NCI-H2107 treated with DMSO at 0.1 percent for 48 hours (cell line): ENCODE measurements at regions not wholly inside any gene's neighbourhood (a gene's known extent, or its start where the extent isn't known, plus 50 kb on each side); places are given as distances from the start of the nearest gene placed in this dataset.
"Not testable (repeated sequence)": the region's sequence is repeated elsewhere in the genome, so short reads cannot be mapped to it uniquely, and the experiment has no call there.

Source experiments
- DNase-seq: peaks from one replicate; lab custom pipeline; 2025; ENCODE audit not compliant: unreplicated experiment; lab: John Stamatoyannopoulos, UW

DNA sequence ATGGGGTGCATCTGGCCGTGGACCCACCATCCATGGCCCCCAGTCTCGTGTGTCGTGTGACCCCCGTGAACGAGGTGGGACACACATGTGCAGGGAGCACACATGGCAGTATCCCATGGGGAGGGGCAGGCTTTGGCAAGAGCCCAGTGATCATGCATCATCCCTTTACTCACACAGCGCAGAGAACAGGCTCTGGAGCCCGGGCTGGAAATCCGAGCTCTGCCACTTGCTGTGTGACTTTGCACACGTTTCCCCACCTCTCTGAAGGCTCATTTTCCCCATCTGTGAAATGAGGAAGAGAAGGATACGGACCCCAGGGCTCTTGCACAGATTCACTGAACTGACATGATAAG is 119.9 kb downstream of the PHETA1 start:
- DNase-seq, result no peak

DNA sequence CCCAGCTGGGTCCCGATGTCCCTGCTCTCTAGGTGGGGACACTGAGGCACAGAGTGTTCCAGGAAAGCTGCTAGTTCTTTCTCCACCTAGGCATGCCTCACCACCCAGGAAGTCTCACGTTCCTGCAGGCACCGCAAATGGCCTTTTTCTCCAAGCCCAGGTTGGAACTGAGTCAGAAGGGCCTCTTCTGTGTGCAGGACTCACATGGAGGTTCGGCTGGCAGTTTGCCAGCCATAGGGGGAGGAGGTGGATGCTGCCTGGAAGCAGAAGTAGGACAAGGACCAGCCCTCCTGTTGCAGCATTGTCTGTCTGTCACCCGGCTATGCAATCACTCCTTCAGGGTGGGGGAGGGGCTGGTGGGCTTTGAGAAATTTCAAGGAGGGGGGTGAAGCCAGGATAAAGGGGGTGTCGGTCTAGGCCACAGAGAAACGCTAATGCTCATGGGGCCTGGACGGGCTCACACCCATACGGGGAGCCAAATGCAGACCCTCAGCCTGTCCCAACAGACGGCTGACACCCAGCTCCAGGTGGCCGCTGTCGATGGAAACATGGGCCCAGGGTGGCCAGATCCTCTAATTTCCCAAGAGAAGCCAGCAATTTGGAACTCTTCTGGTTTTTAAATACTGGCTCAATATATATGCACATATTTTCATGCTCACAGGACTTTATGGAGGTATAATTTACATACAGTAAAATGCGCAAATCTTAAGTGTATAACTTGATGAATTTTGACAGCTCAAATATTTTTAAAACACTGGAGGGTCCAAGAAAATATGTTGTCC is 120.5 kb downstream of the PHETA1 start:
- DNase-seq, result no peak

GRCh38 chr12:111247083-111247783 is 121.7 kb downstream of the PHETA1 start:
- no peak for DNase-seq

GRCh38 chr12:111246477-111247011 is 122.4 kb downstream of the PHETA1 start:
- no peak for DNase-seq

GRCh38 chr12:111245701-111246476 is 123.0 kb downstream of the PHETA1 start:
- no peak for DNase-seq

DNA sequence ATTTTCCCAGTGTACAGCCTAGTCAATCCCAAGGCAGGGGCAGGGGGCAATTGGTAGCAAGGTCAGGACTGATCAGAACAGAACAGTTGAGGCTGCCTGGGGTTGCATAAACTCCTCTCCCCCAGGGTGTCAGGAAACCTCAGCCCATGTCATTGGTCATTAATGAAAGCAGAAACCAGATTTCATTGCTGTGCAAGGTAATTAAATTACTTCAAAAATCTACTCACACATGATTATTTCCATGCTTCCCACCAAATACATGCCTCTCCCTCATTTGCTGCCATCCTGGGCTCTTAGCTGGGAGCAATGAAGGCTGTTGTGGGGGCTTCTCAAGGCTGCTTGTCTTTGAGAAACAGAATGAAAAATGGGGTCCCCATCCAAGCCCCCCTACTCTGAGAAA is 124.2 kb downstream of the PHETA1 start:
- no peak for DNase-seq

- not testable (repeated sequence) for DNase-seq
Measured at GRCh38 chr12:111242817-111243216, 126.1 kb downstream of the PHETA1 start.

GRCh38 chr12:111242184-111242583 is 126.7 kb downstream of the PHETA1 start:
- DNase-seq, result no peak

DNA sequence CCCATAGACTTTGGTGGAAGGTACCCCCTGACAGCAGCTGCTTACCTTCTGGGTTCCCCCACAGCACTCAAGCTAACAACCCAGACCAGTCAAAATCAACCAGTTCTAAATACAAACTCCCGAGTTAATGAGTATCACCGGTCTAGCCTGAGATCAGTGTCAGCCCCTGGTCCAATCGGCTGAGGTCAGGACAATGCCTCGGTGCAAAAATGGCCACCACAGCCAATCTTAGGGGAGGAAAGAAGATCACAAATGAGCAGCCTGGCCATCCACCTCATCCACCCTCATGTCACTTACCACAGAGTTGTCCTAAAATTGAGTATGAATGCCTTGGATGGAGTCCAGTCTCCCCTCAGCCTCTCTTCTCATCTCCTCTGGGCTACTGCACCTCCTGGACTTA is 128.5 kb downstream of the PHETA1 start:
- DNase-seq, result no peak

DNA sequence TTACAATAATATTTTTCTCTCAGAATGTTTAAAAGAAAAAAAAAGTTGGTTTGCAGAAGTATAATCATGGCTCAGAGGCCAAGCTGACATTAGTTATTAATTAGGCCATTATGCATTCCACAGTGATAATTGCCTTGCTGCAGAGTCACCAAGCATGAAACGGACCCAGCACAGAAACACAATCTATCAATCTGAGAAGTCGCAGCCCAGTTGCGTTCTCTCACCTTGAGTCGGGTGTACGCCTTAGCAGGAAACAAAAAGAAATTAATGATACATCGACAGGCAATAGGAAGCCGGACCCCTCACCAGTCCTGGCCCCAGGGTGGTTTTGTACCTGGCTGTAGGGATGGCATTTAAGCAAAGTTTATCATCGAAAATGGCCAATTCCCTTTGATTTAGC is 129.7 kb downstream of the PHETA1 start:
- DNase-seq, result no peak

- DNase-seq, result no peak
Measured at GRCh38 chr12:111238075-111238734, 130.7 kb downstream of the PHETA1 start.

- DNase-seq, result not testable (repeated sequence)
Measured at GRCh38 chr12:111234491-111234890, 134.4 kb downstream of the PHETA1 start.

GRCh38 chr12:111233786-111234185 is 135.1 kb downstream of the PHETA1 start:
- DNase-seq, result no peak

GRCh38 chr12:111230649-111231048 is 138.2 kb downstream of the PHETA1 start:
- DNase-seq, result no peak

DNA sequence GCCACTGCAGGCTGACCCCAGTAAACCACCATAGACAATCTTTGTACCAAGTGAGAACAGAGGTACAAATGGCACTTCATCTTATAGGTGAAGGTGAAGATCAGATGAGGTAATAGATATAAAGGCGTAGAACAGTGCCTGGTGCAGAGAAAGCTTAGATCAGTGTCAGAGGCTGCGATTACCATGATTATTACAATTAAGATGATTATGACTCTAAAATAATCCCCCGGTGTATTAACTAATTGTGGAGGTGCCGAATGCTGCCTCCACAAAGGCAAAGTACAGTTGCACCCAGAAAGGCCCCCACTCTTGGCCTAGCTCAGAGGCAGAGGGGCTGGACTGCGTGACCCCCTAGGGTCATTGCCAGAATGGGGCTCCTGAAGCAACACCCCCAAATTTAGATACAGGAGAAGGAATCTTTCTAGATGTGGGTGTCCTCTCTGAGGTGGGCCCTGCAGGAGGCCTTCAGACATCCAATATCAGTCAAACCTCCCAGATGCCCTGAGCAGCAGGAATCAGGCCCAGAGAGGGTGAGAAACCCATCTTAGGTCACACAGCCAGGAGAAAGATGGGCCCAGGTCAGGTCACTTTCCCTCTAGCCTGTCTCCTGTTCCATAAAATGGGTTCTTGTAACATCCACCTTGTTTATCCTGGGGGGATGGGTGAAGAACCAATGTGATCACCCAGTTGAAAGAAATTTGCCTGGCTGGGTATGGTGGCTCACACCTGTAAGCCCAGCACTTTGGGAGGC is 139.8 kb downstream of the PHETA1 start:
- DNase-seq, result no peak

- no peak for DNase-seq
Measured at GRCh38 chr12:111227476-111228420, 141.1 kb downstream of the PHETA1 start.

DNA sequence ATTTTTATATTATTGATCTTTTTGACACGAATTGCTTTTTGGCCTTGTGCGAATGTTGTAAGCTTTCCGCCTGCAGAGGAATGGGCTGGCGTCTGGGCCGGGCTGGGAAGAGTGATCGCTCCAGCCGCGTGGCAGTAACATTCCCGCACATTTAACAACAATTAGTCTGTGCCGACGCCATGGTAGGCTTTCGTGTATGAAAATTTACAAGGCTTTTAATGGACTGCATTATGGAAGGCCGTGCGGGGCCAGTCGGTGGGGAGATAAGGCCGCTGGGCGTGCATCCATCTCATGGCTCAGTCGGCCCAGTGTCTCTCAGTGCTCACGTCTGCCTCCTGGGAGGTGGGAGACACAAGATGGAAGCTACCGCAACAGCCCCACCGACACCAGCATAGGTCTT is 142.2 kb downstream of the PHETA1 start:
- DNase-seq, result no peak

- DNase-seq, result no peak
Measured at GRCh38 chr12:111225307-111225706, 143.6 kb downstream of the PHETA1 start.
